Mesendoderm (in vitro differentiated cells): ENCODE measurements at regions not wholly inside any gene's neighbourhood (a gene's known extent, or its start where the extent isn't known, plus 50 kb on each side); places are given as distances from the start of the nearest gene placed in this dataset.

Experiments
- DNase-seq: peaks from one replicate; pipeline ENCODE4 v3.0.0; 2013
- H2AK5ac ChIP-seq: 2 replicates; pipeline ENCODE4 v1.6.1; 2013; ENCODE audit warnings: low read length, inconsistent platforms
- H2BK120ac ChIP-seq: 2 replicates; pipeline ENCODE4 v1.6.1; 2013; ENCODE audit warnings: low read depth, mild to moderate bottlenecking, low read length, moderate library complexity, mixed read lengths
- H2BK15ac ChIP-seq: replicated peaks from 2 replicates; pipeline ENCODE4 v1.6.1; 2013; ENCODE audit warnings: low read depth, mild to moderate bottlenecking, moderate library complexity
- H2BK5ac ChIP-seq: 2 replicates; pipeline ENCODE4 v1.6.1; 2013; ENCODE audit warnings: low read length, inconsistent platforms
- H3K18ac ChIP-seq: 2 replicates; pipeline ENCODE4 v1.6.1; 2013; ENCODE audit warnings: mild to moderate bottlenecking, low read length, mixed read lengths
- H3K23ac ChIP-seq: one replicate; pipeline ENCODE4 v1.6.1; 2013; ENCODE audit warnings: low read length
- H3K27ac ChIP-seq: 2 replicates; pipeline ENCODE4 v1.5.1; 2013; ENCODE audit warnings: low read depth, mild to moderate bottlenecking, inconsistent platforms, low read length, moderate library complexity
- H3K27me3 ChIP-seq: 2 replicates; pipeline ENCODE4 v1.6.1; 2013; ENCODE audit warnings: low read length, control low read depth, mild to moderate bottlenecking, inconsistent platforms; ENCODE audit not compliant: insufficient read depth, poor library complexity
- H3K36me3 ChIP-seq: 2 replicates; pipeline ENCODE4 v1.6.1; 2013; ENCODE audit warnings: low read length, inconsistent platforms; ENCODE audit not compliant: control insufficient read depth, insufficient read depth
- H3K4ac ChIP-seq: one replicate; pipeline ENCODE4 v1.6.1; 2013; ENCODE audit warnings: low read depth, mild to moderate bottlenecking, low read length, moderate library complexity
- H3K4me1 ChIP-seq: 2 replicates; pipeline ENCODE4 v1.6.1; 2013; ENCODE audit warnings: low read depth, low read length, inconsistent platforms; ENCODE audit not compliant: control insufficient read depth
- H3K4me2 ChIP-seq: 2 replicates; pipeline ENCODE4 v1.6.1; 2013; ENCODE audit warnings: low read length
- H3K4me3 ChIP-seq: 2 replicates; pipeline ENCODE4 v1.5.1; 2013; ENCODE audit warnings: mild to moderate bottlenecking, low read length
- H3K56ac ChIP-seq: one replicate; pipeline ENCODE4 v1.6.1; 2013; ENCODE audit warnings: low read length
- H3K79me1 ChIP-seq: 2 replicates; pipeline ENCODE4 v1.6.1; 2013; ENCODE audit warnings: low read length, inconsistent platforms
- H3K79me2 ChIP-seq: 2 replicates; pipeline ENCODE4 v1.6.1; 2013; ENCODE audit warnings: mild to moderate bottlenecking, low read length; ENCODE audit not compliant: control insufficient read depth, insufficient read depth
- H3K9ac ChIP-seq: 2 replicates; pipeline ENCODE4 v1.6.1; 2013; ENCODE audit warnings: low read length, inconsistent platforms
- H4K5ac ChIP-seq: one replicate; pipeline ENCODE4 v1.6.1; 2013; ENCODE audit warnings: low read length
- H4K8ac ChIP-seq: one replicate; pipeline ENCODE4 v1.6.1; 2013; ENCODE audit warnings: low read depth, mild to moderate bottlenecking, control low read depth, low read length, moderate library complexity
- WGBS: extraction: QIAGEN DNeasy Blood & Tissue Kit; methylation state at CpG from one replicate; pipeline ENCODE4 v1.1.7; 2013; ENCODE audit warnings: low lambda C conversion rate, missing lambda C conversion rate; ENCODE audit not compliant: insufficient coverage; ENCODE audit errors: extremely low coverage; 5-methylcytosine and 5-hydroxymethylcytosine counted together

DNA sequence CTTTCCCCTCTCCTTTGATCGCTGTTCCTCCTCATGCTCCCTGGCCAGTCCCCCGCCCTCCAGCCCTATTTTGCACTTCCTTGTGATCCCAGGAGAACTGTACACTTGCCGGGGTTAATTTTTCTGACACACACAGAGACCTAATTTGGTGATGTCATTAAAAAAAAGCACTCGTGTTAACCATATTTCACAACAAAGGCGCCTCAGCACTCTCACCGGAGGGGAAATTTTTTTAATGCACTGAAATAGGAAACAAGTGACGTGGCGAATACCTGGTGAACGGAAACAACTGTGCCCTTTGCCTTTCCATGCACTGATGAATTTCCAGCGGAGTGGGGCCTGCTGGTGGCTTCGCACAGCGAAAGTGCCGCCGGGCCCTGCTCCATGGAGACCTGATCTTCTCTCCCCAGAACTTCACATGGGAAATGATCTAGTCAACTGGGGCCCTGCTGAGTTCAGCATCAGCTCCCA, 53.9 kb upstream of the TAGAP start:
- Histone ChIP-seq H3K4me2 (no peak overlapping the region), H2AK5ac (no peak overlapping the region), H2BK120ac (no peak overlapping the region), H3K79me1 (no peaks in the 10 kb centered on the region), H3K23ac (no peak overlapping the region), H3K79me2 (no peaks in the 10 kb centered on the region), H3K36me3 (no peaks in the 10 kb centered on the region), H3K9ac (no peak overlapping the region), H4K8ac (no peak overlapping the region), H3K4ac (no peak overlapping the region), H3K18ac (no peak overlapping the region), H2BK5ac (no peak overlapping the region), H3K4me1 (no peaks in the 10 kb centered on the region), H2BK15ac (no peak overlapping the region), H3K27me3 (no peaks in the 10 kb centered on the region), H3K4me3 (no peak overlapping the region), H3K56ac (no peak overlapping the region), H3K27ac (no peak overlapping the region), H4K5ac (no peak overlapping the region)
- no peak for DNase-seq
- WGBS = no CpG with 5 or more reads among the region's 14 CpGs

- no peak overlapping the region for H4K8ac ChIP-seq
- no peak overlapping the region for H3K4me2 ChIP-seq
- no peaks in the 10 kb centered on the region for H3K79me1 ChIP-seq
- no peak overlapping the region for H3K18ac ChIP-seq
- no peaks in the 10 kb centered on the region for H3K79me2 ChIP-seq
- no peak overlapping the region for H2BK120ac ChIP-seq
- H3K4ac ChIP-seq = no peak overlapping the region
- H2BK5ac ChIP-seq = no peak overlapping the region
- H3K27ac ChIP-seq = no peak overlapping the region
- H3K9ac ChIP-seq = no peak overlapping the region
- H3K23ac ChIP-seq = no peak overlapping the region
- no peak overlapping the region for H2AK5ac ChIP-seq
- DNase-seq = no peak
- no peak overlapping the region for H2BK15ac ChIP-seq
- WGBS = no CpG with 5 or more reads among the region's 8 CpGs
- H3K27me3 ChIP-seq = no peaks in the 10 kb centered on the region
- H3K56ac ChIP-seq = no peak overlapping the region
- H4K5ac ChIP-seq = no peak overlapping the region
- no peaks in the 10 kb centered on the region for H3K36me3 ChIP-seq
- H3K4me3 ChIP-seq = no peak overlapping the region
- no peaks in the 10 kb centered on the region for H3K4me1 ChIP-seq
These were observed 52.5 kb upstream of the TAGAP start for GRCh38 chr6:159097256-159097655.

- DNase-seq = no peak
- Histone ChIP-seq H3K9ac (no peak overlapping the region), H3K27me3 (no peaks in the 10 kb centered on the region), H3K56ac (no peak overlapping the region), H3K79me1 (no peaks in the 10 kb centered on the region), H3K18ac (no peak overlapping the region), H3K79me2 (no peaks in the 10 kb centered on the region), H3K23ac (no peak overlapping the region), H2BK15ac (no peak overlapping the region), H3K4ac (no peak overlapping the region), H2BK5ac (no peak overlapping the region), H3K36me3 (no peaks in the 10 kb centered on the region), H3K27ac (no peak overlapping the region), H3K4me2 (no peak overlapping the region), H3K4me1 (no peaks in the 10 kb centered on the region), H2BK120ac (no peak overlapping the region), H3K4me3 (no peak overlapping the region), H4K8ac (no peak overlapping the region), H4K5ac (no peak overlapping the region), H2AK5ac (no peak overlapping the region)
- WGBS = no CpG with 5 or more reads among the region's 6 CpGs
These were observed 50.8 kb upstream of the TAGAP start for GRCh38 chr6:159095616-159096015.

- WGBS = no CpG with 5 or more reads among the region's 18 CpGs
- no peak overlapping the region for H3K23ac ChIP-seq
- no peak overlapping the region for H3K27ac ChIP-seq
- no peak overlapping the region for H3K4me3 ChIP-seq
- no peak overlapping the region for H4K8ac ChIP-seq
- no peak overlapping the region for H3K18ac ChIP-seq
- DNase-seq = no peak
- no peak overlapping the region for H2BK15ac ChIP-seq
- no peak overlapping the region for H2BK120ac ChIP-seq
- H3K36me3 ChIP-seq = no peaks in the 10 kb centered on the region
- no peak overlapping the region for H4K5ac ChIP-seq
- H3K9ac ChIP-seq = no peak overlapping the region
- H3K79me1 ChIP-seq = no peaks in the 10 kb centered on the region
- no peak overlapping the region for H2BK5ac ChIP-seq
- H2AK5ac ChIP-seq = no peak overlapping the region
- no peaks in the 10 kb centered on the region for H3K79me2 ChIP-seq
- H3K56ac ChIP-seq = no peak overlapping the region
- H3K4me2 ChIP-seq = no peak overlapping the region
- no peak overlapping the region for H3K4ac ChIP-seq
- H3K27me3 ChIP-seq = no peaks in the 10 kb centered on the region
- no peaks in the 10 kb centered on the region for H3K4me1 ChIP-seq
These were observed 49.9 kb upstream of the TAGAP start for GRCh38 chr6:159094444-159095252.
